K562 (cell line): ENCODE measurements at regions not wholly inside any gene's neighbourhood (a gene's known extent, or its start where the extent isn't known, plus 50 kb on each side); places are given as distances from the start of the nearest gene placed in this dataset.

ENCODE experiments used
- NCOA4 ChIP-seq: fragments of 450-650 bp; IDR thresholded peaks from 2 replicates; pipeline ENCODE4 v1.6.1; 2018; ENCODE audit warnings: mild to moderate bottlenecking; ENCODE audit not compliant: partially characterized antibody
- SAFB ChIP-seq: fragments of 200-400 bp; formaldehyde crosslinking; IDR thresholded peaks from 2 replicates; pipeline ENCODE4 v1.6.1; 2017; ENCODE audit warnings: low read depth, low read length, borderline replicate concordance
- ZNF76 ChIP-seq: fragments of 250-450 bp; sonication (Bioruptor Pico); IDR thresholded peaks from 2 replicates; pipeline ENCODE4 v1.4.0; 2020; ENCODE audit warnings: mild to moderate bottlenecking, moderate library complexity, borderline replicate concordance
- TF ChIP-seq, protein P1 (sequence below): fragments of 250-450 bp; sonication (Bioruptor Pico); IDR thresholded peaks from 2 replicates; pipeline ENCODE4 v1.9.0; 2021; ENCODE audit warnings: mild to moderate bottlenecking, inconsistent platforms
- TF ChIP-seq, protein P2 (sequence below): fragments of 250-450 bp; sonication (Bioruptor Pico); IDR thresholded peaks from 2 replicates; pipeline ENCODE4 v1.4.0; 2020; ENCODE audit warnings: mild to moderate bottlenecking, moderate library complexity
- TF ChIP-seq, protein P3 (sequence below), 2 experiments: fragments of 200-800 bp in 1 of 2; sonication (Bioruptor generic) in 1 of 2; sonication (generic) in 1 of 2; formaldehyde crosslinking in 1 of 2; IDR thresholded peaks in 1 of 2; conservative IDR thresholded peaks in 1 of 2; 2 replicates each; pipeline versions ENCODE4 v1.5.0 to v1.6.1; 2016 to 2020; ENCODE audit warnings: missing compliant biosample characterization in 1 of 2, missing genetic modification characterization in 1 of 2, missing genetic modification reagents in 1 of 2

- TF ChIP-seq, protein P1, sequence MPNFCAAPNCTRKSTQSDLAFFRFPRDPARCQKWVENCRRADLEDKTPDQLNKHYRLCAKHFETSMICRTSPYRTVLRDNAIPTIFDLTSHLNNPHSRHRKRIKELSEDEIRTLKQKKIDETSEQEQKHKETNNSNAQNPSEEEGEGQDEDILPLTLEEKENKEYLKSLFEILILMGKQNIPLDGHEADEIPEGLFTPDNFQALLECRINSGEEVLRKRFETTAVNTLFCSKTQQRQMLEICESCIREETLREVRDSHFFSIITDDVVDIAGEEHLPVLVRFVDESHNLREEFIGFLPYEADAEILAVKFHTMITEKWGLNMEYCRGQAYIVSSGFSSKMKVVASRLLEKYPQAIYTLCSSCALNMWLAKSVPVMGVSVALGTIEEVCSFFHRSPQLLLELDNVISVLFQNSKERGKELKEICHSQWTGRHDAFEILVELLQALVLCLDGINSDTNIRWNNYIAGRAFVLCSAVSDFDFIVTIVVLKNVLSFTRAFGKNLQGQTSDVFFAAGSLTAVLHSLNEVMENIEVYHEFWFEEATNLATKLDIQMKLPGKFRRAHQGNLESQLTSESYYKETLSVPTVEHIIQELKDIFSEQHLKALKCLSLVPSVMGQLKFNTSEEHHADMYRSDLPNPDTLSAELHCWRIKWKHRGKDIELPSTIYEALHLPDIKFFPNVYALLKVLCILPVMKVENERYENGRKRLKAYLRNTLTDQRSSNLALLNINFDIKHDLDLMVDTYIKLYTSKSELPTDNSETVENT (CRISPR knock-in tag), result no peak
- TF ChIP-seq NCOA4, result no peak
- no peak for TF ChIP-seq SAFB
- TF ChIP-seq, protein P2, sequence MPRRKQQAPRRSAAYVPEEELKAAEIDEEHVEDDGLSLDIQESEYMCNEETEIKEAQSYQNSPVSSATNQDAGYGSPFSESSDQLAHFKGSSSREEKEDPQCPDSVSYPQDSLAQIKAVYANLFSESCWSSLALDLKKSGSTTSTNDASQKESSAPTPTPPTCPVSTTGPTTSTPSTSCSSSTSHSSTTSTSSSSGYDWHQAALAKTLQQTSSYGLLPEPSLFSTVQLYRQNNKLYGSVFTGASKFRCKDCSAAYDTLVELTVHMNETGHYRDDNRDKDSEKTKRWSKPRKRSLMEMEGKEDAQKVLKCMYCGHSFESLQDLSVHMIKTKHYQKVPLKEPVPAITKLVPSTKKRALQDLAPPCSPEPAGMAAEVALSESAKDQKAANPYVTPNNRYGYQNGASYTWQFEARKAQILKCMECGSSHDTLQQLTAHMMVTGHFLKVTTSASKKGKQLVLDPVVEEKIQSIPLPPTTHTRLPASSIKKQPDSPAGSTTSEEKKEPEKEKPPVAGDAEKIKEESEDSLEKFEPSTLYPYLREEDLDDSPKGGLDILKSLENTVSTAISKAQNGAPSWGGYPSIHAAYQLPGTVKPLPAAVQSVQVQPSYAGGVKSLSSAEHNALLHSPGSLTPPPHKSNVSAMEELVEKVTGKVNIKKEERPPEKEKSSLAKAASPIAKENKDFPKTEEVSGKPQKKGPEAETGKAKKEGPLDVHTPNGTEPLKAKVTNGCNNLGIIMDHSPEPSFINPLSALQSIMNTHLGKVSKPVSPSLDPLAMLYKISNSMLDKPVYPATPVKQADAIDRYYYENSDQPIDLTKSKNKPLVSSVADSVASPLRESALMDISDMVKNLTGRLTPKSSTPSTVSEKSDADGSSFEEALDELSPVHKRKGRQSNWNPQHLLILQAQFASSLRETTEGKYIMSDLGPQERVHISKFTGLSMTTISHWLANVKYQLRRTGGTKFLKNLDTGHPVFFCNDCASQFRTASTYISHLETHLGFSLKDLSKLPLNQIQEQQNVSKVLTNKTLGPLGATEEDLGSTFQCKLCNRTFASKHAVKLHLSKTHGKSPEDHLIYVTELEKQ (CRISPR knock-in tag), result no peak
- TF ChIP-seq ZNF76 (CRISPR knock-in tag), result no peak
- TF ChIP-seq, protein P3, sequence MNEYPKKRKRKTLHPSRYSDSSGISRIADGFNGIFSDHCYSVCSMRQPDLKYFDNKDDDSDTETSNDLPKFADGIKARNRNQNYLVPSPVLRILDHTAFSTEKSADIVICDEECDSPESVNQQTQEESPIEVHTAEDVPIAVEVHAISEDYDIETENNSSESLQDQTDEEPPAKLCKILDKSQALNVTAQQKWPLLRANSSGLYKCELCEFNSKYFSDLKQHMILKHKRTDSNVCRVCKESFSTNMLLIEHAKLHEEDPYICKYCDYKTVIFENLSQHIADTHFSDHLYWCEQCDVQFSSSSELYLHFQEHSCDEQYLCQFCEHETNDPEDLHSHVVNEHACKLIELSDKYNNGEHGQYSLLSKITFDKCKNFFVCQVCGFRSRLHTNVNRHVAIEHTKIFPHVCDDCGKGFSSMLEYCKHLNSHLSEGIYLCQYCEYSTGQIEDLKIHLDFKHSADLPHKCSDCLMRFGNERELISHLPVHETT (CRISPR knock-in tag; conservative IDR thresholded peaks at IDR 0.05 in 1 of 2, IDR thresholded peaks at IDR 0.05 in 1 of 2), result no peak
- TF ChIP-seq, all 486 proteins: peak for 0
Observed at GRCh38 chr9:117873664-117874063, 169.5 kb downstream of the TLR4 start (continued).
